ENCODE measurements at regions not wholly inside any gene's neighbourhood (a gene's known extent, or its start where the extent isn't known, plus 50 kb on each side); places are given as distances from the start of the nearest gene placed in this dataset.

- DNase-seq (ENCODE audit: low read depth, low spot score) (no peak), FAIRE-seq (no peak)
- H3K27ac ChIP-seq (ENCODE audit: insufficient read depth, low read depth, low read length) = no peak overlapping the region
- TF ChIP-seq MYC (IDR thresholded peaks at IDR 0.05; ENCODE audit: low read depth, low read length) (no peak), MAX (IDR thresholded peaks at IDR 0.05; ENCODE audit: insufficient read depth, insufficient read length) (no peak), GATA2 (IDR thresholded peaks at IDR 0.05; ENCODE audit: insufficient read depth, insufficient read length, low read depth, low read length) (no peak), POLR2A (IDR thresholded peaks at IDR 0.05; ENCODE audit: low read depth, low read length) (no peak), JUN (IDR thresholded peaks at IDR 0.05; ENCODE audit: borderline replicate concordance, insufficient read depth, insufficient read length, low read depth) (no peak), FOS (IDR thresholded peaks at IDR 0.05; ENCODE audit: borderline replicate concordance, insufficient read depth, low read length) (no peak), EZH2 (IDR thresholded peaks at IDR 0.05; ENCODE audit: borderline replicate concordance, low read depth, low read length, severe bottlenecking) (no peak), POLR2AphosphoS5 (IDR thresholded peaks at IDR 0.05; ENCODE audit: insufficient read depth, low read depth, low read length) (no peak)
- dilution Hi-C loops (cut with MboI; ENCODE audit: extremely low pct_ligation_motif_present, low sequenced_read_pairs) (no loop called here), intact Hi-C loops (cut with micrococcal nuclease) (no loop called here)
- BruUV-seq (replicated peaks) = no TSS peak
- no peak overlapping the region for H2AFZ ChIP-seq (ENCODE audit: low read depth, low read length)
- H4K20me1 ChIP-seq (replicated peaks; ENCODE audit: control insufficient read depth, extremely low read depth, insufficient read depth, low read length) = no peaks in the 10 kb centered on the region
- no peaks in the 10 kb centered on the region for H3K9me3 ChIP-seq (replicated peaks; ENCODE audit: control insufficient read depth, insufficient read depth, low read length)
- no peaks in the 10 kb centered on the region for H3K27me3 ChIP-seq (ENCODE audit: control insufficient read depth in 2 of 2, insufficient read depth in 2 of 2, low read length in 2 of 2)
- no peaks in the 10 kb centered on the region for H3K36me3 ChIP-seq (ENCODE audit: control insufficient read depth in 2 of 2, extremely low read depth in 1 of 2, insufficient read depth in 2 of 2, low read length in 2 of 2)
- H3K4me3 ChIP-seq (replicated peaks in 1 of 3; ENCODE audit: insufficient read depth in 1 of 3, low read depth in 1 of 3, low read length in 3 of 3) = no peak overlapping the region
- ChIA-PET POLR2A (no interaction called here), CTCF (no interaction called here)
- H3K9ac ChIP-seq (replicated peaks; ENCODE audit: extremely low read depth, insufficient read depth, low read length) = no peak overlapping the region
- H3K4me1 ChIP-seq (ENCODE audit: control insufficient read depth, extremely low read depth, insufficient read depth, low read length) = no peaks in the 10 kb centered on the region
- H3K4me2 ChIP-seq (ENCODE audit: insufficient read depth, low read length) = no peak overlapping the region
- H3K79me2 ChIP-seq (ENCODE audit: control insufficient read depth, insufficient read depth, low read length) = no peaks in the 10 kb centered on the region
- no peaks in the 10 kb centered on the region for H3K9me1 ChIP-seq (replicated peaks; ENCODE audit: control insufficient read depth, extremely low read depth, insufficient read depth, low read length)
These were observed 753.8 kb downstream of the PLCL1 start for GRCh38 chr2:198558176-198558575.

DNA sequence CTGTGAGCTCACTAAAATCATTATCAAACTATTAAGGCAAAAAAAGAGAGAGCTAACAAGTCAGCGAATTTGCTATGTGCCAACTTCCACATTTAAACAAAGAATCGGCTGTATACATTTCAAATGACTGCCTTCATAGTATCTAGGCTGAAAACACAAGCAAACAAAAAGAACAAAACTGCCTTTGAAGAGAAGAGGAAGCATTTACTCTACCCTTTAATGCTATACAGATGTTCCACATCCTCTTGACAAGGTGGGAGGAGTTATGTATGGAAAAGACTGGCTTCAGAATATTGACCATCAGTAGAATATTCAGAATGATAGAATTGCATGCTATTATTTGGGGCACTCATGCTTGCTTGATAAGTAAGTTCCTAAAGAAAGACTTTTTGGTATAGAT, 741.7 kb downstream of the PLCL1 start:
- no peaks in the 10 kb centered on the region for H4K20me1 ChIP-seq (replicated peaks; ENCODE audit: control insufficient read depth, extremely low read depth, insufficient read depth, low read length)
- H2AFZ ChIP-seq (ENCODE audit: low read depth, low read length) = no peak overlapping the region
- no peak overlapping the region for H3K27ac ChIP-seq (ENCODE audit: insufficient read depth, low read depth, low read length)
- DNase-seq (ENCODE audit: low read depth, low spot score) (no peak), FAIRE-seq (no peak)
- no peaks in the 10 kb centered on the region for H3K36me3 ChIP-seq (ENCODE audit: control insufficient read depth in 2 of 2, extremely low read depth in 1 of 2, insufficient read depth in 2 of 2, low read length in 2 of 2)
- H3K9me3 ChIP-seq (replicated peaks; ENCODE audit: control insufficient read depth, insufficient read depth, low read length) = no peaks in the 10 kb centered on the region
- ChIA-PET CTCF (no interaction called here), POLR2A (no interaction called here)
- no peak overlapping the region for H3K4me3 ChIP-seq (replicated peaks in 1 of 3; ENCODE audit: insufficient read depth in 1 of 3, low read depth in 1 of 3, low read length in 3 of 3)
- intact Hi-C loops (cut with micrococcal nuclease) = no loop called here
- no TSS peak for BruUV-seq (replicated peaks)
- TF ChIP-seq MAX (IDR thresholded peaks at IDR 0.05; ENCODE audit: insufficient read depth, insufficient read length) (no peak), EZH2 (IDR thresholded peaks at IDR 0.05; ENCODE audit: borderline replicate concordance, low read depth, low read length, severe bottlenecking) (no peak), JUN (IDR thresholded peaks at IDR 0.05; ENCODE audit: borderline replicate concordance, insufficient read depth, insufficient read length, low read depth) (no peak), MYC (IDR thresholded peaks at IDR 0.05; ENCODE audit: low read depth, low read length) (no peak), GATA2 (IDR thresholded peaks at IDR 0.05; ENCODE audit: insufficient read depth, insufficient read length, low read depth, low read length) (no peak), POLR2A (IDR thresholded peaks at IDR 0.05; ENCODE audit: low read depth, low read length) (no peak), CTCF (IDR thresholded peaks at IDR 0.05; ENCODE audit: extremely low read depth in 1 of 2, insufficient read depth in 1 of 2, low read depth in 1 of 2, low read length in 2 of 2) (no peak), FOS (IDR thresholded peaks at IDR 0.05; ENCODE audit: borderline replicate concordance, insufficient read depth, low read length) (no peak), POLR2AphosphoS5 (IDR thresholded peaks at IDR 0.05; ENCODE audit: insufficient read depth, low read depth, low read length) (no peak)
- no peaks in the 10 kb centered on the region for H3K27me3 ChIP-seq (ENCODE audit: control insufficient read depth in 2 of 2, insufficient read depth in 2 of 2, low read length in 2 of 2)
- no peaks in the 10 kb centered on the region for H3K4me1 ChIP-seq (ENCODE audit: control insufficient read depth, extremely low read depth, insufficient read depth, low read length)
- dilution Hi-C loops (cut with MboI; ENCODE audit: extremely low pct_ligation_motif_present, low sequenced_read_pairs) = no loop called here
- no peaks in the 10 kb centered on the region for H3K79me2 ChIP-seq (ENCODE audit: control insufficient read depth, insufficient read depth, low read length)
- H3K9me1 ChIP-seq (replicated peaks; ENCODE audit: control insufficient read depth, extremely low read depth, insufficient read depth, low read length) = no peaks in the 10 kb centered on the region
- no peak overlapping the region for H3K9ac ChIP-seq (replicated peaks; ENCODE audit: extremely low read depth, insufficient read depth, low read length)
- no peak overlapping the region for H3K4me2 ChIP-seq (ENCODE audit: insufficient read depth, low read length)
